Ovary (tissue), 7 donors: ENCODE measurements at regions not wholly inside any gene's neighbourhood (a gene's known extent, or its start where the extent isn't known, plus 50 kb on each side); places are given as distances from the start of the nearest gene placed in this dataset.

ENCODE experiments used
- DNase-seq, 5 donors: peaks; one replicate each; pipeline ENCODE4 v3.0.0-alpha.2; 2019 to 2020
- H3K27ac ChIP-seq, 2 donors: fragments of 200-600 bp; one replicate each; pipeline versions ENCODE4 v1.5.1 to v1.8.0; 2019 to 2022
- H3K27me3 ChIP-seq: fragments of 200-600 bp; one replicate; pipeline ENCODE4 v1.8.0; 2022
- H3K36me3 ChIP-seq: fragments of 200-600 bp; sonication (generic); one replicate; pipeline ENCODE4 v1.5.1; 2019
- H3K4me1 ChIP-seq: one replicate; pipeline ENCODE4 v1.8.1; 2013; ENCODE audit warnings: mild to moderate bottlenecking, moderate library complexity; ENCODE audit not compliant: insufficient read depth
- H3K4me3 ChIP-seq: fragments of 200-600 bp; sonication (generic); one replicate; pipeline ENCODE4 v1.5.1; 2017
- H3K9me3 ChIP-seq, 2 donors: fragments of 200-600 bp in 1 of 2; sonication (generic) in 1 of 2; one replicate each; pipeline versions ENCODE4 v1.5.1 to v1.8.1; 2013 to 2019; ENCODE audit warnings: mild to moderate bottlenecking in 1 of 2, moderate library complexity in 1 of 2
- EP300 ChIP-seq: sonication (generic); formaldehyde crosslinking; IDR thresholded peaks from one replicate; pipeline ENCODE4 v1.6.1; 2017; ENCODE audit warnings: antibody characterized with exemption
- POLR2A ChIP-seq: fragments of 450-650 bp; IDR thresholded peaks from one replicate; pipeline ENCODE4 v1.6.1; 2017; ENCODE audit warnings: antibody characterized with exemption, mild to moderate bottlenecking, moderate library complexity
- WGBS, 3 donors: extraction: QIAGEN DNeasy Blood & Tissue Kit in 1 of 3; methylation state at CpG; one replicate each; pipeline versions ENCODE4 v1.1.5 to v1.1.7; 2013 to 2017; 5-methylcytosine and 5-hydroxymethylcytosine counted together
- intact Hi-C, 4 donors: fragments of 100-400 bp; cut with DNase I; formaldehyde crosslinking; loops; one replicate each; pipeline versions ENCODE4 v1.11.0 to v1.15.1; 2022 to 2023
- TF ChIP-seq, protein P1 (sequence below), 3 donors: fragments of 450-650 bp in 2 of 3; fragments of 200-600 bp in 1 of 3; IDR thresholded peaks; one replicate each; pipeline versions ENCODE4 v1.5.1 to v1.8.0; 2016 to 2022; ENCODE audit warnings: antibody characterized with exemption in 3 of 3, mild to moderate bottlenecking in 1 of 3
- donor health status: DM: no; HTN: no; CAD: no; lungs with moderate emphysema.
- donor health status: DM: no; HTN: no; CAD: no.
- donor health status: Bipolar disorder and iron deficiency.
- donor health status: DM: no; HTN: no; CAD: no.
- donor health status: DM: yes; HTN: yes; CAD: no.

DNA sequence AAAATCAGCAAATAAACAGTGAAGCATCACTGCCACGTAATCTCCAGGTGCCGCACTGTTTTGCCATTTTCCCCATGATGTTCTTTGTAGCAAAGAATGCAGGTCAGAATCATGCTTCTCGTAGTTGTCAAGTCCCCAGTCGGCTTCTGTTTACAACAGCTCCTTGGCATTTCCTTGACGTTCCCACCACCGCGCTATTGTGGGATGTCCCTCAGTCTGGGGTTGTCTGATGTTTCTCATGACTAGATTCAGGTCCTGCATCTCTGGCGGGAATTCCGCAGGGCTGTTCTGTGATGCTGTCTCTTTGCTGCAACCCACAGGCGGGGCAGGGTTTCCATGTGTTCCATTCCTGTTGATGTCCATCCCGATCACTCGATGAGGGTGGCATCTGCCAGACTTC is 117.9 kb upstream of the SMAD3 start:
- H3K4me1 ChIP-seq, result no peaks in the 10 kb centered on the region
- intact Hi-C loops, result loop anchor here (2.0 to 10.0 kb wide), 8 partner anchors 117 to 887 kb away; partner anchors contain the start of gene SMAD3 (in 1 of the 4)
- H3K4me3 ChIP-seq, result no peak overlapping the region
- 80 to 85% (median 84%) methylated on average over 12 of the region's 12 CpGs for WGBS, 3 donors
- TF ChIP-seq, protein P1, sequence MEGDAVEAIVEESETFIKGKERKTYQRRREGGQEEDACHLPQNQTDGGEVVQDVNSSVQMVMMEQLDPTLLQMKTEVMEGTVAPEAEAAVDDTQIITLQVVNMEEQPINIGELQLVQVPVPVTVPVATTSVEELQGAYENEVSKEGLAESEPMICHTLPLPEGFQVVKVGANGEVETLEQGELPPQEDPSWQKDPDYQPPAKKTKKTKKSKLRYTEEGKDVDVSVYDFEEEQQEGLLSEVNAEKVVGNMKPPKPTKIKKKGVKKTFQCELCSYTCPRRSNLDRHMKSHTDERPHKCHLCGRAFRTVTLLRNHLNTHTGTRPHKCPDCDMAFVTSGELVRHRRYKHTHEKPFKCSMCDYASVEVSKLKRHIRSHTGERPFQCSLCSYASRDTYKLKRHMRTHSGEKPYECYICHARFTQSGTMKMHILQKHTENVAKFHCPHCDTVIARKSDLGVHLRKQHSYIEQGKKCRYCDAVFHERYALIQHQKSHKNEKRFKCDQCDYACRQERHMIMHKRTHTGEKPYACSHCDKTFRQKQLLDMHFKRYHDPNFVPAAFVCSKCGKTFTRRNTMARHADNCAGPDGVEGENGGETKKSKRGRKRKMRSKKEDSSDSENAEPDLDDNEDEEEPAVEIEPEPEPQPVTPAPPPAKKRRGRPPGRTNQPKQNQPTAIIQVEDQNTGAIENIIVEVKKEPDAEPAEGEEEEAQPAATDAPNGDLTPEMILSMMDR (IDR thresholded peaks at IDR 0.05), result no peak
- TF ChIP-seq EP300 (no peak), POLR2A (no peak)
- no peaks in the 10 kb centered on the region for H3K36me3 ChIP-seq
- DNase-seq, result no peak
- H3K27ac ChIP-seq, result no peak overlapping the region
- no peaks in the 10 kb centered on the region for H3K27me3 ChIP-seq
- no peaks in the 10 kb centered on the region for H3K9me3 ChIP-seq

DNA sequence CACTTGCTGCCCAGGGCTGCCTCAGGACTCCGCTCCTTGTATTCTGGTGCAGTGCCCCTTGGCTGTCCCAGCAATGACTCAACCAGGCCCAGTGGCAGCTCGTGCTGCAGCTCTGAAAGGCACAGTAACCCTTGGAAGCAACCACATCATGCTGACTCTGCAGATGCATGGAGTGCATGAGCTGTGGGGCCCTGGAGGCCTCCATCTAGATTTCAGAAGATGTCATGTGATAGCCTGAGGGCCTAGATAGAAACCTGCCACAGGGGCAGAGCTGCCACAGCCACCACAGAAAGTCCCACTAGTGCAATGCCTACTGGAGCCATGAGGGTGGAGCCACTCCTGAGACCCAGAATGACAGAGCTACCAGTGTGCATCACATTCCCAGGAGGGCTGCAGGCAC is 117.1 kb upstream of the SMAD3 start:
- intact Hi-C loops, result loop anchor here (2.0 to 10.0 kb wide), 8 partner anchors 117 to 887 kb away; partner anchors contain the start of gene SMAD3 (in 1 of the 4)
- no peaks in the 10 kb centered on the region for H3K4me1 ChIP-seq
- DNase-seq, result no peak
- no peak for TF ChIP-seq EP300
- TF ChIP-seq, protein P1 (IDR thresholded peaks at IDR 0.05), result no peak
- no peak for TF ChIP-seq POLR2A
- no peaks in the 10 kb centered on the region for H3K9me3 ChIP-seq
- H3K4me3 ChIP-seq, result no peak overlapping the region
- WGBS, 3 donors, result 76 to 92% (median 84%) methylated on average over 2 of the region's 2 CpGs
- H3K36me3 ChIP-seq, result no peaks in the 10 kb centered on the region
- no peak overlapping the region for H3K27ac ChIP-seq
- H3K27me3 ChIP-seq, result no peaks in the 10 kb centered on the region

DNA sequence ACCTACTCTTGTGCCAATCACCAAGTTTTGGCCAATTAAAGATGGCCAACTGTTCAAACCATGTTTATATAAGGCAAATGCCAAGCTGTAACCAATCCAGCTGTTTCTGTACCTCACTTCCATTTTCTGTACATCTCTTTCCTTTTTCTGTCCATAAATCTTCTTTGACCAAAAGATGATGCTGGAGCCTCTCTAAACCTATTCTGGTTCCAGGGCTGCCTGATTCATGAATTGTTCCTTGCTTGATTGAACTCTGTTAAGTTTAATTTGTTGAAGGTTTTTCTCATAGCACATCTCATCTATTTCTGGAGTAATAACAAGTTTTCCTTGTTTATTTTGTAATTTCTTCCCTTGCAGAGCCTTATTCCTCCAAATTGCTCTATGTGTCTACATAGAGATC is 115.3 kb upstream of the SMAD3 start:
- intact Hi-C loops, result loop anchor here in 1 of 4 donors (10.0 kb wide), 1 partner anchor 55 kb away; no protein-coding TSS in a partner anchor

DNA sequence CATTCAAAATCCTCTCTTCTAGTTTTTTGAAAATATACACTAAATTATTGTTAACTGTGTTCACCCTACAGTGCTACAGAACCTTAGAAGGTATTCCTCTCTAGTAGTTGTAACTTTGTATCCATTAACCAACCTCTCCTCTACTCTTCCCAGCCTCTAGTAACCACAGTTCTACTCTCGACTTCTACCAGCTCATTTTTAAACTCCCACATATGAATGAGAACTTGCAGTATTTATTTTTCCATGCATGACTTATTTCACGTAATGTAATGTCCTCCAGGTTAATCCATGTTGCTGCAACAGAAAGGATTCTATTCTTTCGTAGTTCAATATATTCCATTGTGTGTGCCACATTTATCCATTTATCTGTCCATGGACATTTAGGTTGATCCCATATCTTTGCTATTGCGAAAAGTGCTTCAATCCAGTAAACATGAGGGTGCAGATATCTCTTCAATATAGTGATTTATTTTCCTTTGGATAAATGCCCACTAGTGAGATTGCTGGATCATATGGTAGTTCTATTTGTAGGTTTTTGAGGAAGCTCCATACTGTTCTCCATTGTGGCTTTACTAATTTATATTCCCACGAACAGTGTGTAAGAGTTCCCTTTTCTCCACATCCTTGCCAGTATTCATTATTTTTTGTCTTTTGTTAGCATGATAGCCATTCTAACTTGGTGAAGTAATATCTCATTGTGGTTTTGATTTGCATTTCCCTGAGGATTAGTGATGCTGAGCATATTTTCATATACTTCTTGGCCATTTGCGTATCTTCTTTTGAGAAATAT is 113.7 kb upstream of the SMAD3 start:
- Histone ChIP-seq H3K9me3 (no peaks in the 10 kb centered on the region), H3K27me3 (no peaks in the 10 kb centered on the region), H3K36me3 (no peaks in the 10 kb centered on the region), H3K4me1 (no peaks in the 10 kb centered on the region), H3K4me3 (no peak overlapping the region), H3K27ac (no peak overlapping the region)
- 88 to 91% (median 89%) methylated on average over 6 of the region's 6 CpGs for WGBS, 3 donors
- DNase-seq, result no peak
- TF ChIP-seq POLR2A (no peak), EP300 (no peak)
- TF ChIP-seq, protein P1 (IDR thresholded peaks at IDR 0.05), result no peak
- intact Hi-C loops, result loop anchor here in 1 of 4 donors (10.0 kb wide), 1 partner anchor 53 kb away; no protein-coding TSS in a partner anchor

More for the DNA sequence above, 115.3 kb upstream of the SMAD3 start:
- no peak overlapping the region for H3K27ac ChIP-seq
- no peaks in the 10 kb centered on the region for H3K4me1 ChIP-seq
- H3K9me3 ChIP-seq, result no peaks in the 10 kb centered on the region
- no peaks in the 10 kb centered on the region for H3K36me3 ChIP-seq
- no peaks in the 10 kb centered on the region for H3K27me3 ChIP-seq
- TF ChIP-seq, protein P1 (IDR thresholded peaks at IDR 0.05), result no peak
- TF ChIP-seq POLR2A, result no peak
- no peak for TF ChIP-seq EP300
- H3K4me3 ChIP-seq, result no peak overlapping the region
- no peak for DNase-seq
